Uterus (tissue), 2 donors: ENCODE measurements at regions not wholly inside any gene's neighbourhood (a gene's known extent, or its start where the extent isn't known, plus 50 kb on each side); places are given as distances from the start of the nearest gene placed in this dataset.

Source experiments
- CTCF ChIP-seq, 4 experiments: fragments of 200-600 bp in 2 of 4; fragments of 450-650 bp in 2 of 4; sonication (generic) in 2 of 4; IDR thresholded peaks; one replicate each; pipeline ENCODE4 v1.5.1; 2016 to 2019; ENCODE audit warnings: antibody characterized with exemption in 4 of 4, mild to moderate bottlenecking in 2 of 4, moderate library complexity in 1 of 4
- POLR2A ChIP-seq, 2 donors: fragments of 450-650 bp; IDR thresholded peaks; one replicate each; pipeline ENCODE4 v1.6.1; 2016; ENCODE audit warnings: antibody characterized with exemption in 2 of 2, mild to moderate bottlenecking in 1 of 2, moderate library complexity in 1 of 2

- TF ChIP-seq CTCF (IDR thresholded peaks at IDR 0.05) (no peak), POLR2A (IDR thresholded peaks at IDR 0.05) (no peak)
Observed at GRCh38 chr21:30104241-30104640, 62.4 kb downstream of the CLDN17 start.
